Endothelial cell of umbilical vein (primary cell): ENCODE measurements at regions not wholly inside any gene's neighbourhood (a gene's known extent, or its start where the extent isn't known, plus 50 kb on each side); places are given as distances from the start of the nearest gene placed in this dataset.

ENCODE experiments used
- BruUV-seq: library from RNA; stranded (reverse); fragments of 400-500 nt; replicated peaks from 2 replicates; lab custom pipeline; 2021; lab: Mats Ljungman, UMichigan
- CTCF ChIA-PET: fragments of 300-600, 350-600 bp; sonication (Branson Sonifier 250); formaldehyde crosslinking; loops from one replicate; lab custom pipeline; 2021; ENCODE audit warnings: antibody characterized with exemption, inconsistent platforms; lab: Charles Lee
- POLR2A ChIA-PET: fragments of 300-600, 350-600 bp; sonication (Branson Sonifier 250); formaldehyde crosslinking; loops from one replicate; lab custom pipeline; 2021; ENCODE audit warnings: antibody characterized with exemption, inconsistent platforms; lab: Charles Lee
- DNase-seq: peaks from one replicate; pipeline ENCODE4 v3.0.0-alpha.2; 2011; ENCODE audit warnings: low read depth, low spot score
- FAIRE-seq: peaks from 2 replicates; lab custom pipeline; 2011; peaks lifted over from hg19 to GRCh38; lab: Jason Lieb, UNC
- H2AFZ ChIP-seq: 2 replicates; pipeline ENCODE4 v1.6.0; 2012; ENCODE audit warnings: low read depth, low read length, control low read depth, inconsistent platforms
- H3K27ac ChIP-seq: 2 replicates; pipeline ENCODE4 v1.5.1; 2011; ENCODE audit warnings: low read depth, mild to moderate bottlenecking, control low read depth, low read length, moderate library complexity; ENCODE audit not compliant: insufficient read depth
- H3K27me3 ChIP-seq, 2 experiments: 2 replicates each; pipeline versions ENCODE4 v1.6.0 to v1.6.1; 2011; ENCODE audit warnings: low read length in 2 of 2, mixed read lengths in 1 of 2; ENCODE audit not compliant: control insufficient read depth in 2 of 2, insufficient read depth in 2 of 2
- H3K36me3 ChIP-seq, 2 experiments: 2 replicates in 1 of 2; 3 replicates in 1 of 2; pipeline ENCODE4 v1.5.1; 2011; ENCODE audit warnings: low read length in 2 of 2, mild to moderate bottlenecking in 1 of 2, moderate library complexity in 1 of 2; ENCODE audit not compliant: control insufficient read depth in 2 of 2, insufficient read depth in 2 of 2; ENCODE audit errors: extremely low read depth in 1 of 2
- H3K4me1 ChIP-seq: 3 replicates; pipeline ENCODE4 v1.5.1; 2011; ENCODE audit warnings: mild to moderate bottlenecking, low read length; ENCODE audit not compliant: control insufficient read depth, insufficient read depth; ENCODE audit errors: extremely low read depth
- H3K4me2 ChIP-seq: 2 replicates; pipeline ENCODE4 v1.6.1; 2011; ENCODE audit warnings: low read length, control low read depth, mixed read lengths; ENCODE audit not compliant: insufficient read depth
- H3K4me3 ChIP-seq, 3 experiments: fragments of 200-600 bp in 1 of 3; sonication (generic), shearing (Covaris generic) in 1 of 3; replicated peaks in 1 of 3; 2 replicates each; pipeline ENCODE4 v1.5.1; 2011 to 2016; ENCODE audit warnings: control low read depth in 3 of 3, low read length in 3 of 3, mild to moderate bottlenecking in 2 of 3, inconsistent platforms in 1 of 3, low read depth in 1 of 3, moderate library complexity in 1 of 3; ENCODE audit not compliant: insufficient read depth in 1 of 3
- H3K79me2 ChIP-seq: 2 replicates; pipeline ENCODE4 v1.6.0; 2012; ENCODE audit warnings: low read length, inconsistent platforms; ENCODE audit not compliant: control insufficient read depth, insufficient read depth
- H3K9ac ChIP-seq: replicated peaks from 2 replicates; pipeline ENCODE3; 2011; ENCODE audit warnings: low read length, control low read depth; ENCODE audit not compliant: insufficient read depth; ENCODE audit errors: extremely low read depth
- H3K9me1 ChIP-seq: replicated peaks from 3 replicates; pipeline ENCODE4 v1.6.0; 2011; ENCODE audit warnings: mild to moderate bottlenecking, low read length; ENCODE audit not compliant: control insufficient read depth, insufficient read depth; ENCODE audit errors: extremely low read depth
- H3K9me3 ChIP-seq: replicated peaks from 2 replicates; pipeline ENCODE4 v1.5.1; 2012; ENCODE audit warnings: low read length, inconsistent platforms; ENCODE audit not compliant: control insufficient read depth, insufficient read depth
- H4K20me1 ChIP-seq: replicated peaks from 2 replicates; pipeline ENCODE3; 2011; ENCODE audit warnings: mild to moderate bottlenecking, low read length; ENCODE audit not compliant: control insufficient read depth, insufficient read depth; ENCODE audit errors: extremely low read depth
- CTCF ChIP-seq, 2 donors: IDR thresholded peaks; 1 replicate in 1 of 2; 2 replicates in 1 of 2; pipeline ENCODE4 v1.5.1; 2011; ENCODE audit warnings: low read length in 2 of 2, mild to moderate bottlenecking in 2 of 2, moderate library complexity in 2 of 2, control low read depth in 1 of 2, inconsistent platforms in 1 of 2, low read depth in 1 of 2; ENCODE audit not compliant: insufficient read depth in 1 of 2; ENCODE audit errors: extremely low read depth in 1 of 2
- EZH2 ChIP-seq: IDR thresholded peaks from 2 replicates; pipeline ENCODE4 v1.6.1; 2012; ENCODE audit warnings: borderline replicate concordance, low read depth, mild to moderate bottlenecking, moderate library complexity, low read length, inconsistent platforms; ENCODE audit not compliant: severe bottlenecking
- FOS ChIP-seq: IDR thresholded peaks from 2 replicates; pipeline ENCODE4 v1.6.1; 2011; ENCODE audit warnings: mild to moderate bottlenecking, low read length, moderate library complexity, borderline replicate concordance; ENCODE audit not compliant: insufficient read depth
- GATA2 ChIP-seq: IDR thresholded peaks from 2 replicates; pipeline ENCODE4 v1.7.0; 2011; ENCODE audit warnings: low read depth, mild to moderate bottlenecking, moderate library complexity, mixed read lengths, low read length; ENCODE audit not compliant: insufficient read length, insufficient read depth
- JUN ChIP-seq: IDR thresholded peaks from 2 replicates; pipeline ENCODE4 v1.6.1; 2011; ENCODE audit warnings: borderline replicate concordance, low read depth; ENCODE audit not compliant: insufficient read length, insufficient read depth
- MAX ChIP-seq: IDR thresholded peaks from 2 replicates; pipeline ENCODE4 v1.6.1; 2011; ENCODE audit not compliant: insufficient read depth, insufficient read length
- MYC ChIP-seq: IDR thresholded peaks from one replicate; pipeline ENCODE4 v1.6.1; 2011; ENCODE audit warnings: mild to moderate bottlenecking, low read depth, low read length
- POLR2AphosphoS5 ChIP-seq: IDR thresholded peaks from 2 replicates; pipeline ENCODE4 v1.6.1; 2012; ENCODE audit warnings: low read depth, mild to moderate bottlenecking, control low read depth, low read length, moderate library complexity; ENCODE audit not compliant: insufficient read depth
- dilution Hi-C: fragments of 300-500 bp; cut with MboI; formaldehyde crosslinking; loops from one replicate; pipeline ENCODE4 v1.15.0; 2019; ENCODE audit warnings: low sequenced_read_pairs; ENCODE audit not compliant: extremely low pct_ligation_motif_present
- intact Hi-C: fragments of 100-400 bp; cut with micrococcal nuclease; formaldehyde crosslinking; loops from one replicate; pipeline ENCODE4 v1.10.0; 2022

- Histone ChIP-seq H2AFZ (no peak overlapping the region), H3K27me3 (no peaks in the 10 kb centered on the region), H3K9ac (no peak overlapping the region), H3K9me1 (no peaks in the 10 kb centered on the region), H3K79me2 (no peaks in the 10 kb centered on the region), H3K27ac (no peak overlapping the region), H3K4me3 (no peak overlapping the region), H3K9me3 (no peaks in the 10 kb centered on the region), H3K4me2 (no peak overlapping the region), H3K36me3 (no peaks in the 10 kb centered on the region), H4K20me1 (no peaks in the 10 kb centered on the region), H3K4me1 (no peaks in the 10 kb centered on the region)
- intact Hi-C loops, result no loop called here
- ChIA-PET CTCF (interaction anchor here (0.6 to 1.6 kb wide), 3 partner anchors 9 to 15 kb away, joined by 4 to 7 read pairs (median 4); no protein-coding TSS in a partner anchor), POLR2A (no interaction called here)
- BruUV-seq, result no TSS peak
- FAIRE-seq, result no peak
- no peak for DNase-seq
- dilution Hi-C loops, result no loop called here
- TF ChIP-seq FOS, result no peak
- TF ChIP-seq MAX, result no peak
- TF ChIP-seq EZH2, result no peak
- no peak for TF ChIP-seq JUN
- no peak for TF ChIP-seq CTCF (IDR thresholded peaks at IDR 0.05; ENCODE audit: extremely low read depth in 1 of 2, insufficient read depth in 1 of 2, low read depth in 1 of 2, low read length in 2 of 2)
- no peak for TF ChIP-seq MYC
- TF ChIP-seq GATA2, result no peak
- no peak for TF ChIP-seq POLR2AphosphoS5
These were observed 927.3 kb upstream of the ACVR2A start for GRCh38 chr2:146917431-146918042.
